GM20000 (cell line): ENCODE measurements at regions not wholly inside any gene's neighbourhood (a gene's known extent, or its start where the extent isn't known, plus 50 kb on each side); places are given as distances from the start of the nearest gene placed in this dataset.

Experiments
- DNase-seq: peaks from one replicate; pipeline ENCODE4 v3.0.0; 2012; ENCODE audit warnings: low spot score
- CTCF ChIP-seq: IDR thresholded peaks from 2 replicates; pipeline ENCODE4 v1.5.1; 2012; ENCODE audit warnings: mild to moderate bottlenecking, control low read depth; ENCODE audit errors: extremely low read depth, missing control alignments

DNA sequence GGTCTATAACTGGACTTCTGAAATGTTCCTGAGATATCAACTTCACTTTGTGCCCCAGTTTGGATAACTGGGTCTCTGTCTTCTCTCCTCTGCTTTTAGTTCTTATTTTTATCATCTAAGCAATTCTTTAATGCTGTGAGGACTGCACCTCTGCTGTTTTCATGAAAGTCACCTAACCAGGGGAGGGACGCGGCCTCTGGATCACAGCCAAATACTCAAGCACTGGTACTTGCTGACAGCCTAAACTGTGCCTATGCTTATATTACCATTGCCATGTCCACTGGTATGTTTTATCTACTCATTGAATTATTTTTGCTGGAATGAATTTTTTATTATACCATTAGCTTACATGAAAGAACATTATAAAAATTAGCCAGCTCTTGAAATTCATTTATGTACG is 674.0 kb downstream of the DMRTA1 start:
- TF ChIP-seq CTCF: no peak
- no peak for DNase-seq

DNA sequence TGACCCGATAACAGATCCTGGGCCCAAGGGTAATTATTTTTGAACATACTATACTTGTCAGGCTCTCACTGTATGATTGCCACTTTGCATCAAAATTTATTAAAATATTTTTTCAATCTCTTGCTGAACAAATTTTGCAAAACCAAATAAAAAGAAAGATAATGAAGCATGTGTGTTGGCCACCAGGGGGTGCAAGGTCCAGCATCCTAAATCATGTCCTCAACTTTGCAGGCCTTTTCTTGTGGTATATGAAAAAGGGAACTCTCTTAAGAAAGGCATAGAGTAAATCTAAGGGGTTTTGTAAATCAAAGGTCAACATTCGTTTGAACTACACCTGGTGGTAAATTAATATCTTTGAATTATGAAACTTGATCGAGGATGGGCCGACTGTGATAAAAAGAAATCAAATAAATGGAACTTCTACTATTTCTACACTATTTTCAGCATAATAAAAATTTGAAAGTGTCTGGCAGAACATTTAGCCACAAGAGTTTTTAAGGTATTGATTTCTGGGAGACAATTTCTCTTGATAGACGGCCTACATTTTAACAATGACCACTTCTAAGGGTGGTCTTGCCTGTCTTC is 676.5 kb downstream of the DMRTA1 start:
- no peak for DNase-seq
- peak; percentile 3 for TF ChIP-seq CTCF

GRCh38 chr9:23145467-23145866 is 680.6 kb downstream of the ELAVL2 start:
- no peak for TF ChIP-seq CTCF
- DNase-seq: no peak

GRCh38 chr9:23153058-23153457 is 673.0 kb downstream of the ELAVL2 start:
- DNase-seq: no peak
- no peak for TF ChIP-seq CTCF

- no peak for TF ChIP-seq CTCF
- DNase-seq: no peak
Measured at GRCh38 chr9:23160491-23160890, 665.5 kb downstream of the ELAVL2 start.

GRCh38 chr9:23160952-23161469 is 665.0 kb downstream of the ELAVL2 start:
- DNase-seq: no peak
- no peak for TF ChIP-seq CTCF

- no peak for TF ChIP-seq CTCF
- no peak for DNase-seq
Measured at GRCh38 chr9:23162789-23163188, 663.3 kb downstream of the ELAVL2 start.
